Non-pigmented ciliary epithelial cell (primary cell): ENCODE measurements at regions not wholly inside any gene's neighbourhood (a gene's known extent, or its start where the extent isn't known, plus 50 kb on each side); places are given as distances from the start of the nearest gene placed in this dataset.

Source experiments
- DNase-seq: peaks from one replicate; pipeline ENCODE4 v3.0.0-alpha.2; 2010; ENCODE audit warnings: low read depth

- no peak for DNase-seq
Measured at GRCh38 chr13:77381059-77381458, 54.2 kb upstream of the MYCBP2 start.

- DNase-seq: no peak
Measured at GRCh38 chr13:77379508-77379907, 52.6 kb upstream of the MYCBP2 start.

GRCh38 chr13:77378662-77379061 lies 51.8 kb upstream of the MYCBP2 start:
- DNase-seq: no peak

GRCh38 chr13:77377016-77377415 lies 50.1 kb upstream of the MYCBP2 start:
- DNase-seq: no peak
